OCI-LY3 (cell line): ENCODE measurements at regions not wholly inside any gene's neighbourhood (a gene's known extent, or its start where the extent isn't known, plus 50 kb on each side); places are given as distances from the start of the nearest gene placed in this dataset.
"Not testable (repeated sequence)": the region's sequence is repeated elsewhere in the genome, so short reads cannot be mapped to it uniquely, and the experiment has no call there.

Experiments
- H2AFZ ChIP-seq: fragments of 200-600, 300-600 bp; shearing (Covaris generic); 2 replicates; pipeline ENCODE4 v1.6.0; 2014; ENCODE audit warnings: antibody characterized with exemption, low read depth, low read length
- H3K27ac ChIP-seq: fragments of 200-600, 300-600 bp; sonication (generic); 2 replicates; pipeline ENCODE4 v1.5.1; 2014; ENCODE audit warnings: mild to moderate bottlenecking, low read length, moderate library complexity, mixed read lengths
- H3K27me3 ChIP-seq: fragments of 200-600, 300-600 bp; sonication (generic); 2 replicates; pipeline ENCODE4 v1.6.1; 2014; ENCODE audit warnings: low read depth, low read length, mixed read lengths
- H3K36me3 ChIP-seq: fragments of 200-600, 300-600 bp; sonication (generic); replicated peaks from 2 replicates; pipeline ENCODE3; 2014; ENCODE audit warnings: low read depth, low read length, mixed read lengths
- H3K4me1 ChIP-seq: fragments of 300-600, 200-600 bp; sonication (generic); 2 replicates; pipeline ENCODE4 v1.6.1; 2014; ENCODE audit warnings: low read length, mixed read lengths
- H3K4me2 ChIP-seq: fragments of 200-600, 300-600 bp; sonication (generic); 2 replicates; pipeline ENCODE4 v1.6.1; 2014; ENCODE audit warnings: low read length, mixed read lengths
- H3K4me3 ChIP-seq: fragments of 300-600, 200-600 bp; sonication (generic); 2 replicates; pipeline ENCODE4 v1.5.1; 2014; ENCODE audit warnings: antibody characterized with exemption, mild to moderate bottlenecking, low read length, moderate library complexity
- H3K79me2 ChIP-seq: fragments of 300-600, 200-600 bp; shearing (Covaris generic); 2 replicates; pipeline ENCODE4 v1.6.1; 2014; ENCODE audit warnings: mild to moderate bottlenecking, low read length, mixed read lengths
- H3K9ac ChIP-seq: fragments of 300-600, 200-600 bp; shearing (Covaris generic); 2 replicates; pipeline ENCODE4 v1.6.0; 2014; ENCODE audit warnings: mild to moderate bottlenecking, low read length, moderate library complexity
- H3K9me3 ChIP-seq: fragments of 200-600, 300-600 bp; shearing (Covaris generic); 2 replicates; pipeline ENCODE4 v1.6.1; 2014; ENCODE audit warnings: low read length, mixed read lengths; ENCODE audit not compliant: insufficient read depth
- H4K20me1 ChIP-seq: fragments of 200-600, 300-600 bp; sonication (generic); 2 replicates; pipeline ENCODE4 v1.6.1; 2016; ENCODE audit warnings: low read length, mixed read lengths; ENCODE audit not compliant: insufficient read depth
- CTCF ChIP-seq: fragments of 200-600, 300-600 bp; sonication (generic); IDR thresholded peaks from 2 replicates; pipeline ENCODE4 v1.5.1; 2014; ENCODE audit warnings: antibody characterized with exemption, low read length, low read depth
- EZH2phosphoT487 ChIP-seq: fragments of 200-600 bp; shearing (Covaris generic); IDR thresholded peaks from 2 replicates; pipeline ENCODE4 v1.6.1; 2018; ENCODE audit warnings: antibody characterized with exemption, mixed run types, low read depth

DNA sequence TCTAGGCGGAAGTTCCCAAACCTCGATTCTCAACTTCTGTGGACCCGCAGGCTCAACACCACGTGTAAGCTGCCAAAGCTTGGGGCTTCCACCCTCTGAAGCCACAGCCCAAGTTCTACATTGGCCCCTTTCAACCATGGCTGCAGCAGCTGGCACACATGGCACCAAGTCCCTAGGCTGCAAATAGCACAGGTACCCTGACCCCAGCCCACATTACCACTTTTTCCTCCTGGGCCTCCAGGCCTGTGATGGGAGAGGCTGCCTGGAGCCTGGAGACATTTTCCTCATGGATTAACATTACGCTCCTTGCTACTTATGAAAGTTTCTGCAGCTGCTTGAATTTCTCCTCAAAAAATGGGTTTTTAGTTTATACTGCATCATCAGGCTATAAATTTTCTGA is 479.5 kb downstream of the PCDH7 start:
- Histone ChIP-seq H3K9ac (no peak overlapping the region), H3K4me3 (no peak overlapping the region), H4K20me1 (no peaks in the 10 kb centered on the region), H3K4me2 (no peak overlapping the region), H3K36me3 (peaks cover 2% of the 10 kb centered on the region), H3K27me3 (no peaks in the 10 kb centered on the region), H3K9me3 (peaks cover 8% of the 10 kb centered on the region; the same call in 1 of the 2 replicates), H2AFZ (no peak overlapping the region), H3K4me1 (peaks cover 4% of the 10 kb centered on the region; the same call in 1 of the 2 replicates), H3K27ac (no peak overlapping the region), H3K79me2 (no peaks in the 10 kb centered on the region)
- TF ChIP-seq CTCF (no peak), EZH2phosphoT487 (no peak)

DNA sequence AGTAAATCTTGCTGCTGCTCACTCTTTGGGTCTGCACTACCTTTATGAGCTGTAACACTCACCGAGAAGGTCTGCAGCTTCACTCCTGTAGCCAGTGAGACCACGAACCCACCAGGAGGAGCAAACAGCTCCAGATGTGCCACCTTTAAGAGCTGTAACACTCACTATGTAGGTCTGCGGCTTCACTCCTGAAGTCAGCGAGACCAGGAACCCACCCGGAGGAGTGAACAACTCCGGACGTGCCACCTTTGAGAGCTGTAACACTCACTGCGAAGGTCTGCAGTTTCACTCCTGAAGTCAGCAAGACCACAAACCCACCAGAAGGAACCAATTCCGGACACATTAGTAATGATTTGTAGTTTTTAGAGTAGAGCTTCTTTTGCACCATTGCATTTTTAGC is 481.9 kb downstream of the PCDH7 start:
- H3K27me3 ChIP-seq, H3K36me3 ChIP-seq, H4K20me1 ChIP-seq, H3K9me3 ChIP-seq, H3K4me3 ChIP-seq, H3K9ac ChIP-seq, H2AFZ ChIP-seq, H3K4me2 ChIP-seq, H3K79me2 ChIP-seq, H3K4me1 ChIP-seq, H3K27ac ChIP-seq: not testable (repeated sequence)

GRCh38 chr4:31204874-31205273 is 484.7 kb downstream of the PCDH7 start:
- H4K20me1 ChIP-seq: no peaks in the 10 kb centered on the region
- H3K27ac ChIP-seq: no peak overlapping the region
- H3K4me1 ChIP-seq: peaks cover 4% of the 10 kb centered on the region; the same call in 1 of the 2 replicates
- no peaks in the 10 kb centered on the region for H3K79me2 ChIP-seq
- H3K9me3 ChIP-seq: peaks cover 3% of the 10 kb centered on the region; the same call in 1 of the 2 replicates
- H2AFZ ChIP-seq: no peak overlapping the region
- H3K9ac ChIP-seq: no peak overlapping the region
- H3K4me3 ChIP-seq: no peak overlapping the region
- H3K36me3 ChIP-seq: peaks cover 2% of the 10 kb centered on the region
- TF ChIP-seq EZH2phosphoT487 (no peak), CTCF (no peak)
- no peak overlapping the region for H3K4me2 ChIP-seq
- no peaks in the 10 kb centered on the region for H3K27me3 ChIP-seq

- H3K4me1 ChIP-seq: peaks cover 10% of the 10 kb centered on the region
- no peaks in the 10 kb centered on the region for H3K9me3 ChIP-seq
- no peak overlapping the region for H3K4me2 ChIP-seq
- no peak for TF ChIP-seq EZH2phosphoT487
- no peak for TF ChIP-seq CTCF
- no peak overlapping the region for H2AFZ ChIP-seq
- H3K27ac ChIP-seq: no peak overlapping the region
- H3K9ac ChIP-seq: no peak overlapping the region
- H4K20me1 ChIP-seq: no peaks in the 10 kb centered on the region
- no peaks in the 10 kb centered on the region for H3K27me3 ChIP-seq
- H3K36me3 ChIP-seq: no peaks in the 10 kb centered on the region
- no peak overlapping the region for H3K4me3 ChIP-seq
- H3K79me2 ChIP-seq: no peaks in the 10 kb centered on the region
These were observed 500.8 kb downstream of the PCDH7 start for GRCh38 chr4:31220921-31221320.

DNA sequence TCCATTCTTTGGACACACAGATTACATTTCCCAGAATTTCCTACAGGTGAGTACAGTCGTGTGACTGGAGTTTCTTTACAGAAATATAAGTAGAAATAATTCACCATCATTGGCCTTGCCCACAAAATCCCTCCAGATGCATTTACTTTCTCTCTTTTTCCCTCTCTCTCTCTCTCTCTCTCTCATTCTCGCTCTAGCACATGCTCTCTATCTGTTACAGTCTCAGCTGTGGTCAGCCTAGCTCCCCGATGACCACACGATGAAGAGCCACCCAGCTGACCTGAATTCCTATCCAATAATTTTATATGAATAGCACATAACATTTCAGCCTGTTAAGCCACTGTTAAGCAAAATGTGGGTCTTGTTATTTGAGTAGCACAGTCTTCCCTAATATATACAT is 507.9 kb downstream of the PCDH7 start:
- H3K9me3 ChIP-seq: no peaks in the 10 kb centered on the region

More for the DNA sequence above, 507.9 kb downstream of the PCDH7 start:
- Histone ChIP-seq H3K4me2 (no peak overlapping the region), H3K4me3 (no peak overlapping the region), H2AFZ (no peak overlapping the region), H3K4me1 (no peaks in the 10 kb centered on the region), H3K36me3 (no peaks in the 10 kb centered on the region), H3K27me3 (no peaks in the 10 kb centered on the region), H3K9ac (no peak overlapping the region), H3K79me2 (no peaks in the 10 kb centered on the region), H3K27ac (no peak overlapping the region), H4K20me1 (no peaks in the 10 kb centered on the region)
- TF ChIP-seq EZH2phosphoT487: no peak
